ENCODE measurements at regions not wholly inside any gene's neighbourhood (a gene's known extent, or its start where the extent isn't known, plus 50 kb on each side); places are given as distances from the start of the nearest gene placed in this dataset.

DNA sequence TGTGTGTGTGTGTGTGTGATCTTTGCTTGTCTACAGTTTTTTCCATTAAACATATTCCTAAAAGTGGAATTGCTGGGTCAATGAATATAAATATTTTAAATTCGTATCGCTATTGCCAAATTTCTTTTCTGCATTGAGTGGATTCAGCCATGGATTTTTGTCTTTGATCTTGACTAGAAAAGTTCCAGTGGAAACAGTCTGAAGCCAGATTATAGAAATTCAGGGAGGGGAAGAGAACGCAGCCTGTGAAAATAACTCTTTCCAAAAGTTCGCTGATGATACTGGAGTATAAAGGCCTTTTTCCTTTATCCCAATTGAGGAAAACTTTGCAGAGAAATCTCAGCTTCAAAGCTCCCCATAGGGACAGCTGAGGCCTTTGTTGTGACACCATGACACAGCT lies 292.3 kb upstream of the CD180 start:
- no peak for TF ChIP-seq CTCF (IDR thresholded peaks at IDR 0.05)
- no peak for TF ChIP-seq POLR2A (IDR thresholded peaks at IDR 0.05)

Data from uterus (tissue), 2 donors.